ENCODE measurements at regions not wholly inside any gene's neighbourhood (a gene's known extent, or its start where the extent isn't known, plus 50 kb on each side); places are given as distances from the start of the nearest gene placed in this dataset.

DNA sequence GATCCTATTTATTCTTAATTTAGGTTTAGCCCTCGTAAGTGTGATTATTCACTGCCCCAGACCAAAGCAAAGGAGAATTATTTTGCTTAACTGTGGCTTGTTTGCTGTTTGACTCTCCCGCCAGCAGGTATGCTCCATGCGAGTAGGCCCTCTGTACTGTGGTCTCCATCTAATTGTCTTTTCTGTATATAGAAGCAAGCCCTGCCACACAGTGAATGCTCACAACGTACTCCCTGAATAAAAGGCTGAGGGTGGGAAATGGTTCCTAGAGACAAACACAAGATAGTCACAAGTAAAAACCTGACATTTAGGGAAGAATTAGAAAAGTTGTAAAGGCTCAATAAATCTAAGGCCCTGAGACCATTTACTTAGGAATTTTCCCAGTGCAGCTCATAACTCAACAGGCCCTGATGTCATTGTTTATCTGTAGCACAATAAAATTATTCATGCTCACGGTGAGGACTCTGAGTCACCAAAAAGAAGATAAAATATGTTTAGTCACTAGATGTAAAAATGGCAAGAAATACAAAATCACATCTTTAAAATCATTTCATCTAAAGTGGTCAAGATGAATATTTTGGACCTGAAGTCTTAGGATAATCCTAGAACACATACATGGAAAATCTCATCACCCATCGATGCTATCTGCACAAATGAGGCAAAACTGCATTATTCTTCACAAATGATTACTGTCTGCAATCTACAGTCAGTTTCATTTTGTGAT is 473.2 kb downstream of the ENC1 start:
- no peaks in the 10 kb centered on the region for H3K36me3 ChIP-seq (ENCODE audit: control insufficient read depth in 2 of 4, insufficient read depth in 4 of 4, low read length in 3 of 4)
- H3K23me2 ChIP-seq (ENCODE audit: low read depth, low read length): no peaks in the 10 kb centered on the region
- H2BK15ac ChIP-seq (ENCODE audit: low read length): no peak overlapping the region
- no peak overlapping the region for H2AK5ac ChIP-seq (ENCODE audit: low read depth, low read length)
- no peak overlapping the region for H3K18ac ChIP-seq (ENCODE audit: extremely low read depth, low read length)
- no peak overlapping the region for H3K14ac ChIP-seq (ENCODE audit: insufficient read length)
- H3K79me1 ChIP-seq (ENCODE audit: low read depth, low read length): no peaks in the 10 kb centered on the region
- H4K20me1 ChIP-seq (replicated peaks in 1 of 2; ENCODE audit: control insufficient read depth in 1 of 2, insufficient read depth in 2 of 2, low read length in 2 of 2): no peaks in the 10 kb centered on the region
- H3K4ac ChIP-seq (replicated peaks; ENCODE audit: insufficient read length, low read depth, low read length): no peak overlapping the region
- no peak overlapping the region for H4K91ac ChIP-seq (replicated peaks; ENCODE audit: insufficient read length, low read length)
- H2BK5ac ChIP-seq (ENCODE audit: low read depth, low read length): no peak overlapping the region
- no peak overlapping the region for H3K56ac ChIP-seq (replicated peaks; ENCODE audit: insufficient read length, low read depth, low read length)
- no peak overlapping the region for H3K9ac ChIP-seq (replicated peaks in 1 of 4; ENCODE audit: extremely low read depth in 1 of 4, low read depth in 3 of 4, low read length in 3 of 4)
- no peaks in the 10 kb centered on the region for H3K79me2 ChIP-seq (ENCODE audit: control insufficient read depth in 1 of 2, insufficient read depth in 2 of 2, low read length in 2 of 2)
- H3K4me3 ChIP-seq (ENCODE audit: extremely low read depth in 1 of 4, insufficient read depth in 2 of 4, low read depth in 3 of 4, low read length in 4 of 4): no peak overlapping the region
- H3K4me2 ChIP-seq (ENCODE audit: insufficient read depth in 1 of 2, low read depth in 2 of 2, low read length in 2 of 2): no peak overlapping the region
- no peak overlapping the region for H2BK20ac ChIP-seq (ENCODE audit: low read length)
- H4K5ac ChIP-seq (ENCODE audit: insufficient read length, low read depth, low read length): no peak overlapping the region
- no peak overlapping the region for H2BK120ac ChIP-seq (replicated peaks; ENCODE audit: low read depth, low read length)
- no peak for DNase-seq (ENCODE audit: low read depth in 1 of 2, low spot score in 2 of 2)
- FAIRE-seq: no peak
- no peaks in the 10 kb centered on the region for H3K4me1 ChIP-seq (replicated peaks in 1 of 4; ENCODE audit: control insufficient read depth in 3 of 4, insufficient read depth in 4 of 4, low read length in 3 of 4)
- H3K27me3 ChIP-seq (replicated peaks in 1 of 4; ENCODE audit: control insufficient read depth in 3 of 4, extremely low read depth in 1 of 4, insufficient read depth in 3 of 4, low read length in 3 of 4): no peaks in the 10 kb centered on the region
- no peak overlapping the region for H2AFZ ChIP-seq (ENCODE audit: low read length)
- H3K27ac ChIP-seq (ENCODE audit: low read depth, low read length): no peak overlapping the region
- no peak overlapping the region for H3K23ac ChIP-seq (ENCODE audit: insufficient read length)
- H2BK12ac ChIP-seq (ENCODE audit: low read depth, low read length): no peak overlapping the region
- no peak overlapping the region for H4K8ac ChIP-seq (ENCODE audit: extremely low read depth, insufficient read depth, low read length)
- ChIA-PET POLR2A (ENCODE audit: partially characterized antibody) (no interaction called here), CTCF (ENCODE audit: partially characterized antibody) (no interaction called here)
- no peaks in the 10 kb centered on the region for H3K9me3 ChIP-seq (ENCODE audit: insufficient read depth in 2 of 2, low read depth in 1 of 2, low read length in 1 of 2)
- WGBS, 2 experiments (ENCODE audit: extremely low coverage in 1 of 2, insufficient coverage in 1 of 2, insufficient read length in 1 of 2, insufficient replicate concordance in 2 of 2, low coverage in 1 of 2, low lambda C conversion rate in 2 of 2, missing lambda C conversion rate in 1 of 2): 89% methylated on average over 6 of the region's 6 CpGs; no CpG with 5 or more reads in 1 of the 2 experiments
- TF ChIP-seq FOSL1 (IDR thresholded peaks at IDR 0.05; ENCODE audit: insufficient read depth, low read depth, low read length) (no peak), EZH2 (IDR thresholded peaks at IDR 0.05; ENCODE audit: low read depth, low read length, severe bottlenecking) (no peak), RFX5 (IDR thresholded peaks at IDR 0.05; ENCODE audit: borderline replicate concordance, low read depth, low read length) (no peak), SIRT6 (IDR thresholded peaks at IDR 0.05; ENCODE audit: low read length) (no peak), RXRA (IDR thresholded peaks at IDR 0.05; ENCODE audit: insufficient read depth, low read depth, low read length) (no peak), SP4 (IDR thresholded peaks at IDR 0.05; ENCODE audit: low read length) (no peak), KDM1A (IDR thresholded peaks at IDR 0.05; ENCODE audit: borderline replicate concordance, low read length) (no peak), CHD2 (IDR thresholded peaks at IDR 0.05; ENCODE audit: low read length) (no peak)
- TF ChIP-seq, protein P1, sequence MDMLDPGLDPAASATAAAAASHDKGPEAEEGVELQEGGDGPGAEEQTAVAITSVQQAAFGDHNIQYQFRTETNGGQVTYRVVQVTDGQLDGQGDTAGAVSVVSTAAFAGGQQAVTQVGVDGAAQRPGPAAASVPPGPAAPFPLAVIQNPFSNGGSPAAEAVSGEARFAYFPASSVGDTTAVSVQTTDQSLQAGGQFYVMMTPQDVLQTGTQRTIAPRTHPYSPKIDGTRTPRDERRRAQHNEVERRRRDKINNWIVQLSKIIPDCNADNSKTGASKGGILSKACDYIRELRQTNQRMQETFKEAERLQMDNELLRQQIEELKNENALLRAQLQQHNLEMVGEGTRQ (IDR thresholded peaks at IDR 0.05; ENCODE audit: low read length): no peak
- TF ChIP-seq, protein P2, sequence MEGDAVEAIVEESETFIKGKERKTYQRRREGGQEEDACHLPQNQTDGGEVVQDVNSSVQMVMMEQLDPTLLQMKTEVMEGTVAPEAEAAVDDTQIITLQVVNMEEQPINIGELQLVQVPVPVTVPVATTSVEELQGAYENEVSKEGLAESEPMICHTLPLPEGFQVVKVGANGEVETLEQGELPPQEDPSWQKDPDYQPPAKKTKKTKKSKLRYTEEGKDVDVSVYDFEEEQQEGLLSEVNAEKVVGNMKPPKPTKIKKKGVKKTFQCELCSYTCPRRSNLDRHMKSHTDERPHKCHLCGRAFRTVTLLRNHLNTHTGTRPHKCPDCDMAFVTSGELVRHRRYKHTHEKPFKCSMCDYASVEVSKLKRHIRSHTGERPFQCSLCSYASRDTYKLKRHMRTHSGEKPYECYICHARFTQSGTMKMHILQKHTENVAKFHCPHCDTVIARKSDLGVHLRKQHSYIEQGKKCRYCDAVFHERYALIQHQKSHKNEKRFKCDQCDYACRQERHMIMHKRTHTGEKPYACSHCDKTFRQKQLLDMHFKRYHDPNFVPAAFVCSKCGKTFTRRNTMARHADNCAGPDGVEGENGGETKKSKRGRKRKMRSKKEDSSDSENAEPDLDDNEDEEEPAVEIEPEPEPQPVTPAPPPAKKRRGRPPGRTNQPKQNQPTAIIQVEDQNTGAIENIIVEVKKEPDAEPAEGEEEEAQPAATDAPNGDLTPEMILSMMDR (IDR thresholded peaks at IDR 0.05; ENCODE audit: control extremely low read depth in 1 of 3, insufficient read depth in 1 of 3, low read depth in 1 of 3, low read length in 3 of 3): no peak
